ENCODE measurements at regions not wholly inside any gene's neighbourhood (a gene's known extent, or its start where the extent isn't known, plus 50 kb on each side); places are given as distances from the start of the nearest gene placed in this dataset.

GRCh38 chr7:47153576-47153975 lies 428.3 kb downstream of the TNS3 start:
- TF ChIP-seq EZH2 (IDR thresholded peaks at IDR 0.05; ENCODE audit: borderline replicate concordance, insufficient read depth, low read depth, low read length, poor library complexity, severe bottlenecking) (no peak), CTCF (IDR thresholded peaks at IDR 0.05) (no peak)
